ENCODE measurements at regions not wholly inside any gene's neighbourhood (a gene's known extent, or its start where the extent isn't known, plus 50 kb on each side); places are given as distances from the start of the nearest gene placed in this dataset.

GRCh38 chr3:14599488-14599887, 52.1 kb upstream of the CCDC174 start:
- no peak overlapping the region for H3K4me3 ChIP-seq (ENCODE audit: control insufficient read depth, low read depth, low read length)
- TF ChIP-seq CTCF (conservative IDR thresholded peaks at IDR 0.05; ENCODE audit: control insufficient read depth, insufficient read depth, low read depth, low read length), result no peak
- DNase-seq (ENCODE audit: low read depth), result no peak

GRCh38 chr3:14600075-14600474, 51.5 kb upstream of the CCDC174 start:
- TF ChIP-seq CTCF (conservative IDR thresholded peaks at IDR 0.05; ENCODE audit: control insufficient read depth, insufficient read depth, low read depth, low read length), result no peak
- H3K4me3 ChIP-seq (ENCODE audit: control insufficient read depth, low read depth, low read length), result no peak overlapping the region
- no peak for DNase-seq (ENCODE audit: low read depth)

GRCh38 chr3:14600856-14601610, 50.5 kb upstream of the CCDC174 start:
- TF ChIP-seq CTCF (conservative IDR thresholded peaks at IDR 0.05; ENCODE audit: control insufficient read depth, insufficient read depth, low read depth, low read length), result no peak
- no peak overlapping the region for H3K4me3 ChIP-seq (ENCODE audit: control insufficient read depth, low read depth, low read length)
- DNase-seq (ENCODE audit: low read depth), result no peak

GRCh38 chr3:14601692-14602005, 49.9 kb upstream of the CCDC174 start:
- DNase-seq (ENCODE audit: low read depth), result no peak
- H3K4me3 ChIP-seq (ENCODE audit: control insufficient read depth, low read depth, low read length), result no peak overlapping the region
- TF ChIP-seq CTCF (conservative IDR thresholded peaks at IDR 0.05; ENCODE audit: control insufficient read depth, insufficient read depth, low read depth, low read length), result no peak

All from fibroblast of mammary gland (primary cell).